Parathyroid adenoma (tissue), 2 donors: ENCODE measurements at regions not wholly inside any gene's neighbourhood (a gene's known extent, or its start where the extent isn't known, plus 50 kb on each side); places are given as distances from the start of the nearest gene placed in this dataset.

Experiments used
- H2AFZ ChIP-seq: fragments of 300-600 bp; sonication (generic); one replicate; pipeline ENCODE4 v1.7.0; 2017; ENCODE audit warnings: antibody characterized with exemption, mild to moderate bottlenecking
- H3K27ac ChIP-seq: fragments of 300-600 bp; sonication (generic); one replicate; pipeline ENCODE4 v1.7.0; 2017
- H3K27me3 ChIP-seq: fragments of 300-600 bp; sonication (generic); one replicate; pipeline ENCODE4 v1.7.0; 2017; ENCODE audit warnings: low read length; ENCODE audit not compliant: control insufficient read depth, insufficient read depth
- H3K36me3 ChIP-seq: fragments of 300-600 bp; sonication (generic); one replicate; pipeline ENCODE4 v1.7.0; 2017; ENCODE audit warnings: low read length; ENCODE audit not compliant: control insufficient read depth, insufficient read depth
- H3K4me1 ChIP-seq: fragments of 300-600 bp; sonication (generic); one replicate; pipeline ENCODE4 v1.7.0; 2017; ENCODE audit warnings: control low read depth
- H3K4me2 ChIP-seq: fragments of 300-600 bp; sonication (generic); one replicate; pipeline ENCODE4 v1.7.0; 2017; ENCODE audit warnings: low read length
- H3K4me3 ChIP-seq: fragments of 300-600 bp; sonication (generic); one replicate; pipeline ENCODE4 v1.7.0; 2017; ENCODE audit warnings: low read depth, low read length
- H3K79me2 ChIP-seq: fragments of 300-600 bp; sonication (generic); one replicate; pipeline ENCODE4 v1.7.0; 2017; ENCODE audit warnings: control low read depth
- H3K9ac ChIP-seq: fragments of 300-600 bp; sonication (generic); one replicate; pipeline ENCODE4 v1.7.0; 2017; ENCODE audit warnings: mild to moderate bottlenecking
- H3K9me3 ChIP-seq: fragments of 300-600 bp; sonication (generic); one replicate; pipeline ENCODE4 v1.7.0; 2017; ENCODE audit warnings: low read length; ENCODE audit not compliant: control insufficient read depth
- CTCF ChIP-seq: fragments of 300-600 bp; sonication (generic); IDR thresholded peaks from one replicate; pipeline ENCODE4 v1.7.0; 2017; ENCODE audit warnings: antibody characterized with exemption, mild to moderate bottlenecking
- donor health status: primary hyperparathyroidism.

- Histone ChIP-seq H3K9ac (no peak overlapping the region), H3K27me3 (no peaks in the 10 kb centered on the region), H3K79me2 (no peaks in the 10 kb centered on the region), H3K4me1 (no peaks in the 10 kb centered on the region), H3K9me3 (no peaks in the 10 kb centered on the region), H3K36me3 (no peaks in the 10 kb centered on the region), H3K4me3 (no peak overlapping the region), H3K4me2 (no peak overlapping the region), H3K27ac (no peak overlapping the region), H2AFZ (peak overlapping the region; percentile 27)
- TF ChIP-seq CTCF: no peak
These were observed 201.9 kb upstream of the RBMS1 start for GRCh38 chr2:160695402-160696086.

- TF ChIP-seq CTCF: no peak
- Histone ChIP-seq H3K27me3 (no peaks in the 10 kb centered on the region), H3K9me3 (no peaks in the 10 kb centered on the region), H3K36me3 (no peaks in the 10 kb centered on the region), H3K4me2 (no peak overlapping the region), H3K4me1 (no peaks in the 10 kb centered on the region), H3K4me3 (no peak overlapping the region), H2AFZ (peak overlapping the region; percentile 27), H3K27ac (no peak overlapping the region), H3K79me2 (no peaks in the 10 kb centered on the region), H3K9ac (no peak overlapping the region)
These were observed 202.5 kb upstream of the RBMS1 start for GRCh38 chr2:160696087-160696452.

- Histone ChIP-seq H3K4me2 (no peak overlapping the region), H3K4me1 (no peaks in the 10 kb centered on the region), H3K27ac (no peak overlapping the region), H3K36me3 (no peaks in the 10 kb centered on the region), H3K9ac (no peak overlapping the region), H3K9me3 (no peaks in the 10 kb centered on the region), H3K27me3 (no peaks in the 10 kb centered on the region), H3K79me2 (no peaks in the 10 kb centered on the region), H2AFZ (no peak overlapping the region), H3K4me3 (no peak overlapping the region)
- no peak for TF ChIP-seq CTCF
These were observed 204.2 kb upstream of the RBMS1 start for GRCh38 chr2:160697817-160698216.

GRCh38 chr2:160700021-160700814 lies 206.6 kb upstream of the RBMS1 start:
- TF ChIP-seq CTCF: no peak
- Histone ChIP-seq H3K4me3 (no peak overlapping the region), H3K27ac (no peak overlapping the region)

More at GRCh38 chr2:160700021-160700814, 206.6 kb upstream of the RBMS1 start:
- no peaks in the 10 kb centered on the region for H3K27me3 ChIP-seq
- H3K9me3 ChIP-seq: no peaks in the 10 kb centered on the region
- H3K79me2 ChIP-seq: no peaks in the 10 kb centered on the region
- no peak overlapping the region for H3K4me2 ChIP-seq
- no peak overlapping the region for H3K9ac ChIP-seq
- H3K4me1 ChIP-seq: no peaks in the 10 kb centered on the region
- no peaks in the 10 kb centered on the region for H3K36me3 ChIP-seq
- H2AFZ ChIP-seq: no peak overlapping the region
